ENCODE measurements at regions not wholly inside any gene's neighbourhood (a gene's known extent, or its start where the extent isn't known, plus 50 kb on each side); places are given as distances from the start of the nearest gene placed in this dataset.

DNA sequence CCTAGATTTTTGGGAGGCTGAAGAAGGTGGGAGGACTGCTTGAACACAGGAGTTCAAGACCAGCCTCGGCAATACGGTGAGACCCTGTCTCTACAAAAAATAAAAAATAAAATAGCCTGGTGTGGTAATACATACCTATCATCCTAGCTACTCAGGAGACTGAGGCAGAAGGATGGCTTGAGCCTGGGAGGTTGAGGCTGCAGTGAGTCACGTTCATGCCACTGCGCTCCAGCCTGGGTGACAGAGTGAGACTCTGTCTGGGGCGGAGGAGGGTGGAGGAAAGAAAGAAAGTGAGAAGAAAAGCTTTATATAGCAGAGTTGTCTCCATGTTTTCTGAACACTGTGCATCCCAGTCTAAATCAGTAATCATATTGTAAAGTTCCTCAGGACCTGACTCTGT lies 301.4 kb upstream of the CNTN6 start:
- no peaks in the 10 kb centered on the region for H3K36me3 ChIP-seq
- no peaks in the 10 kb centered on the region for H3K4me1 ChIP-seq
- H3K4me3 ChIP-seq (ENCODE audit: low read depth, low read length): no peak overlapping the region
- no peaks in the 10 kb centered on the region for H3K27me3 ChIP-seq
- no peak for DNase-seq
- TF ChIP-seq, protein P1, sequence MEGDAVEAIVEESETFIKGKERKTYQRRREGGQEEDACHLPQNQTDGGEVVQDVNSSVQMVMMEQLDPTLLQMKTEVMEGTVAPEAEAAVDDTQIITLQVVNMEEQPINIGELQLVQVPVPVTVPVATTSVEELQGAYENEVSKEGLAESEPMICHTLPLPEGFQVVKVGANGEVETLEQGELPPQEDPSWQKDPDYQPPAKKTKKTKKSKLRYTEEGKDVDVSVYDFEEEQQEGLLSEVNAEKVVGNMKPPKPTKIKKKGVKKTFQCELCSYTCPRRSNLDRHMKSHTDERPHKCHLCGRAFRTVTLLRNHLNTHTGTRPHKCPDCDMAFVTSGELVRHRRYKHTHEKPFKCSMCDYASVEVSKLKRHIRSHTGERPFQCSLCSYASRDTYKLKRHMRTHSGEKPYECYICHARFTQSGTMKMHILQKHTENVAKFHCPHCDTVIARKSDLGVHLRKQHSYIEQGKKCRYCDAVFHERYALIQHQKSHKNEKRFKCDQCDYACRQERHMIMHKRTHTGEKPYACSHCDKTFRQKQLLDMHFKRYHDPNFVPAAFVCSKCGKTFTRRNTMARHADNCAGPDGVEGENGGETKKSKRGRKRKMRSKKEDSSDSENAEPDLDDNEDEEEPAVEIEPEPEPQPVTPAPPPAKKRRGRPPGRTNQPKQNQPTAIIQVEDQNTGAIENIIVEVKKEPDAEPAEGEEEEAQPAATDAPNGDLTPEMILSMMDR (IDR thresholded peaks at IDR 0.05; ENCODE audit: low read depth, low read length): no peak
- H3K9me3 ChIP-seq: no peaks in the 10 kb centered on the region

DNA sequence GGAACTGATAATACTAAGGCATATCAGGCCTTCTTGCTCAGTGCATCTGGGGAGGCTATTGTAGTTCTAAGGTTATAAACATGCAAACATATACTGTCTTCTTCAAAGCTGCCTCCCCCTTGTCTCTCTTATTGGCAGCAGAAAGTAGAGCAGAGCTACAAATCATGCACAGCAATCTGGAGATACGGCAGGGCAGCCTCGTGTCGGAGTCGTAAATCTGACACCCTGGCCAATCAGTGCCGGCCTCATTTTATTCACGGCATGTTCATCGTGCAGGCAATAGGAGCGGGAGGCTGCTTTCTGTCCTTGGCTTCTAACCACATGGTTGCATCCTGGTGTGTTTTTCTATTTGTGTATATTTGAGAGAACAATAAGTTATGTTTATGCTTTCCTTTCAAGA lies 300.2 kb upstream of the CNTN6 start:
- no peaks in the 10 kb centered on the region for H3K27me3 ChIP-seq
- TF ChIP-seq, protein P1 (IDR thresholded peaks at IDR 0.05; ENCODE audit: low read depth, low read length): no peak
- DNase-seq: peak; percentile 5
- H3K4me1 ChIP-seq: no peaks in the 10 kb centered on the region
- no peak overlapping the region for H3K4me3 ChIP-seq (ENCODE audit: low read depth, low read length)
- no peaks in the 10 kb centered on the region for H3K36me3 ChIP-seq
- H3K9me3 ChIP-seq: no peaks in the 10 kb centered on the region

DNA sequence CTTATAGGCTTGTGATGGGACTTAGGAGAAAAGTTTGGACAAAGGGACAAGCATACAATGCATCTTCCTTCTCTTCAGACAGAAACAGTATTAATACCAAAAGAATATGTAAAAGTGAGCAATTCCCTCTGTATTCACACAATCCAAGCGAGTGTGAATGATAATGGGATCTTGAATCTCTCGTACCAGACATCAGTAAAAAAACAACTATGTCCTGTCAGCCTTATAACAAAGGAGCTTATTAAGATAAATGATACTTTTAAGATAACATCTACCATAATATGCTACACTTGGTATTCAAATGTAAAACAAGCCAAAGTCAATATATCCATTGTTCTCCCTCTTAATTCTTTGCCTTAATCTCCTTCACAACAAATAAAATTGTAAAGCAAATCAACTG lies 288.6 kb upstream of the CNTN6 start:
- H3K4me1 ChIP-seq: no peaks in the 10 kb centered on the region
- H3K9me3 ChIP-seq: no peaks in the 10 kb centered on the region
- no peaks in the 10 kb centered on the region for H3K36me3 ChIP-seq
- DNase-seq: no peak
- no peak overlapping the region for H3K4me3 ChIP-seq (ENCODE audit: low read depth, low read length)
- TF ChIP-seq, protein P1 (IDR thresholded peaks at IDR 0.05; ENCODE audit: low read depth, low read length): no peak
- H3K27me3 ChIP-seq: no peaks in the 10 kb centered on the region

DNA sequence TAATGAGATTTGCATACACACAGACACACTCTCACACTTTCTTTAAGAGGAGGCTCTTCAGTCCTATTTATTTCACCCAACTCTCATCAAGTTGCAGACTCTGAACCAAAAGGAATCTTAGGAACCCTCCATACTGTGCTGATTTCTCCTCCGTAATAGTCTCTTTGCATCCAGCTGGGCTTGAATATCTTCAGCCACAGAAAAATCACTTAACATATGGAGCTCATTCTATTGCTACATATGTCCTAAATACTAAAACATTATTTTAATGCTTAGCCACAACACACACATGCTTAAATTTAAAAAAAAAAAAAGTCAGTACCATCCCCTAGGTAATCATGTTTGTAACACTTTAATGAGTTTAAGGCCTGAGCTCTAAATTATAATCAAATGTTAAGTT lies 287.5 kb upstream of the CNTN6 start:
- TF ChIP-seq, protein P1 (IDR thresholded peaks at IDR 0.05; ENCODE audit: low read depth, low read length): no peak
- Histone ChIP-seq H3K4me1 (no peaks in the 10 kb centered on the region), H3K36me3 (no peaks in the 10 kb centered on the region), H3K9me3 (no peaks in the 10 kb centered on the region), H3K4me3 (ENCODE audit: low read depth, low read length) (no peak overlapping the region), H3K27me3 (no peaks in the 10 kb centered on the region)
- DNase-seq: no peak

DNA sequence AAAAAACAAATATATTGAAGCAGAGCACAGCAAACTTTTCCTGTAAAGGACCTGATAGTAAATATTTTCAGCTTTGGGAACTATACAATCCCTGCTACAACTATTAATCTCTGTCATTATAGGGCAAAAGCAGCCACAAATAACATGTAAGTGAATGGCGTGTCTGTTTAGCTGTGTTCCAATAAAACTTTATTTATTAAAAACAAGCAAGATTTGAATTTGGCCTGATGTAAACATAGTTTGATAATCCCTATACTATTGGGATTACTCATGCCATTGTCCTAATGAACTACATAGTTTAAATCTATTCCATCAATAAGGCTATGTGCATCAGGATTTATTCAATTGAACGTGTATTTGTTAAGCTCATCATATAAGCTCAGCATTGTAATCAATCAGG lies 286.8 kb upstream of the CNTN6 start:
- H3K36me3 ChIP-seq: no peaks in the 10 kb centered on the region
- no peaks in the 10 kb centered on the region for H3K27me3 ChIP-seq
- DNase-seq: no peak
- no peaks in the 10 kb centered on the region for H3K9me3 ChIP-seq
- H3K4me3 ChIP-seq (ENCODE audit: low read depth, low read length): no peak overlapping the region
- TF ChIP-seq, protein P1 (IDR thresholded peaks at IDR 0.05; ENCODE audit: low read depth, low read length): no peak
- no peaks in the 10 kb centered on the region for H3K4me1 ChIP-seq

DNA sequence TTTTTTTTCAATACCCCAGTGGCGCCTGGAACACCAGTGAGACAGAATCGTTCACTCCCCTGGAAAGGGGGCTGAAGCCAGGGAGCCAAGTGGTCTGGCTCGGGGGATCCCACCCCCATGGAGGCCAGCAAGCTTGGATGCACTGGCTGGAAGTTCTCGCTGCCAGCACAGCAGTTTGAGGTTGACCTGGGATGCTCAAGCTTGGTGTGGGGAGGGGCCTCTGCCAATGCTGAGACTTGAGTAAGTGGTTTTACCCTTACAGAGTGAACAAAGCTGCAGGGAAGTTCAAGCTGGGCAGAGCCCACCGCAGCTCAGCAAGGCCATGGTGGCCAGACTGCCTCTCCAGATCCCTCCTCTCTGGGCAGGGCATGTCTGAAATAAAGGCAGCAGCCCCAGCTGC lies 276.2 kb upstream of the CNTN6 start:
- Histone ChIP-seq H3K27me3 (no peaks in the 10 kb centered on the region), H3K4me3 (ENCODE audit: low read depth, low read length) (no peak overlapping the region), H3K36me3 (no peaks in the 10 kb centered on the region), H3K9me3 (no peaks in the 10 kb centered on the region), H3K4me1 (no peaks in the 10 kb centered on the region)
- TF ChIP-seq, protein P1 (IDR thresholded peaks at IDR 0.05; ENCODE audit: low read depth, low read length): no peak
- no peak for DNase-seq

Measured in BE2C (cell line).